Choroid plexus epithelial cell (primary cell): ENCODE measurements at regions not wholly inside any gene's neighbourhood (a gene's known extent, or its start where the extent isn't known, plus 50 kb on each side); places are given as distances from the start of the nearest gene placed in this dataset.

Experiments used
- DNase-seq: peaks from one replicate; pipeline ENCODE4 v3.0.0-alpha.2; 2010; ENCODE audit warnings: low read depth
- H3K4me3 ChIP-seq: 2 replicates; pipeline ENCODE4 v1.5.1; 2011; ENCODE audit warnings: low read depth, mild to moderate bottlenecking, control low read depth, low read length, moderate library complexity
- CTCF ChIP-seq: conservative IDR thresholded peaks from 2 replicates; pipeline ENCODE4 v1.5.1; 2011; ENCODE audit warnings: low read depth, mild to moderate bottlenecking, control low read depth, inconsistent platforms, low read length, moderate library complexity

GRCh38 chr5:135776457-135776856 lies 58.0 kb upstream of the SLC25A48 start:
- TF ChIP-seq CTCF, result no peak
- no peak overlapping the region for H3K4me3 ChIP-seq
- no peak for DNase-seq

- no peak overlapping the region for H3K4me3 ChIP-seq
- DNase-seq, result no peak
- no peak for TF ChIP-seq CTCF
Observed at GRCh38 chr5:135761746-135762145, 72.7 kb upstream of the SLC25A48 start.

GRCh38 chr5:135759149-135759784 lies 75.2 kb upstream of the SLC25A48 start:
- DNase-seq, result no peak
- no peak overlapping the region for H3K4me3 ChIP-seq
- TF ChIP-seq CTCF, result no peak

- TF ChIP-seq CTCF, result no peak
- DNase-seq, result no peak
- no peak overlapping the region for H3K4me3 ChIP-seq
Observed at GRCh38 chr5:135753990-135754389, 80.5 kb upstream of the SLC25A48 start.

GRCh38 chr5:135750506-135750905 lies 84.0 kb upstream of the SLC25A48 start:
- DNase-seq, result no peak
- no peak overlapping the region for H3K4me3 ChIP-seq
- TF ChIP-seq CTCF, result peak; percentile 12

- DNase-seq, result no peak
- TF ChIP-seq CTCF, result no peak
- H3K4me3 ChIP-seq, result no peak overlapping the region
Observed at GRCh38 chr5:135747824-135748223, 86.6 kb upstream of the SLC25A48 start.

- TF ChIP-seq CTCF, result no peak
- H3K4me3 ChIP-seq, result no peak overlapping the region
- DNase-seq, result no peak
Observed at GRCh38 chr5:135745897-135746500, 88.5 kb upstream of the SLC25A48 start.
